WTC11 (cell line): ENCODE measurements at regions not wholly inside any gene's neighbourhood (a gene's known extent, or its start where the extent isn't known, plus 50 kb on each side); places are given as distances from the start of the nearest gene placed in this dataset.

ENCODE experiments used
- ATAC-seq: fragments of 200-7000 bp; cut with Tn5 transposase; 2 replicates; pipeline ENCODE4 v1.10.0; 2021; ENCODE audit warnings: mild to moderate bottlenecking, moderate library complexity
- CTCF ChIA-PET: fragments of 300-600 bp; sonication (Branson Sonifier 250); formaldehyde crosslinking; loops from one replicate; lab custom pipeline; 2021; ENCODE audit warnings: antibody characterized with exemption; lab: Charles Lee
- POLR2A ChIA-PET: fragments of 350-600 bp; sonication (Branson Sonifier 250); formaldehyde crosslinking; loops from one replicate; lab custom pipeline; 2021; ENCODE audit warnings: antibody characterized with exemption; lab: Charles Lee
- DNase-seq: peaks from one replicate; pipeline ENCODE4 v3.0.0; 2021; ENCODE audit warnings: low spot score
- H3K27ac Mint-ChIP-seq: 2 replicates; pipeline ENCODE4 v1.8.0; 2021; ENCODE audit warnings: mixed read lengths
- H3K27me3 Mint-ChIP-seq: 2 replicates; pipeline ENCODE4 v1.8.0; 2021; ENCODE audit warnings: low read depth, mild to moderate bottlenecking, moderate library complexity, mixed read lengths
- H3K36me3 Mint-ChIP-seq: 2 replicates; pipeline ENCODE4 v1.8.0; 2021; ENCODE audit warnings: mixed read lengths
- H3K4me1 Mint-ChIP-seq: 2 replicates; pipeline ENCODE4 v1.8.0; 2022; ENCODE audit warnings: mixed read lengths
- H3K4me3 Mint-ChIP-seq: 2 replicates; pipeline ENCODE4 v1.8.0; 2021; ENCODE audit warnings: mild to moderate bottlenecking, moderate library complexity, mixed read lengths
- H3K9me3 Mint-ChIP-seq: 2 replicates; pipeline ENCODE4 v1.8.0; 2021; ENCODE audit warnings: mixed read lengths
- ATF6 ChIP-seq: sonication (generic); formaldehyde crosslinking; IDR thresholded peaks from 2 replicates; pipeline ENCODE4 v1.8.1; 2023; ENCODE audit warnings: mild to moderate bottlenecking, missing genetic modification reagents
- CDX4 ChIP-seq: fragments of 250-450 bp; sonication (Bioruptor Pico); IDR thresholded peaks from 2 replicates; pipeline ENCODE4 v1.9.0; 2021; ENCODE audit warnings: moderate library complexity, mild to moderate bottlenecking, inconsistent platforms, borderline replicate concordance
- E2F4 ChIP-seq: sonication (generic); formaldehyde crosslinking; IDR thresholded peaks from 2 replicates; pipeline ENCODE4 v1.8.1; 2022; ENCODE audit warnings: low read depth, mild to moderate bottlenecking, moderate library complexity, missing genetic modification reagents, borderline replicate concordance
- FOXK1 ChIP-seq: sonication (generic); formaldehyde crosslinking; IDR thresholded peaks from 2 replicates; pipeline ENCODE4 v1.8.0; 2022; ENCODE audit warnings: mild to moderate bottlenecking, moderate library complexity, missing genetic modification reagents
- GRHL2 ChIP-seq: fragments of 250-450 bp; sonication (Bioruptor Pico); IDR thresholded peaks from 2 replicates; pipeline ENCODE4 v1.8.0; 2022; ENCODE audit warnings: mild to moderate bottlenecking, moderate library complexity; ENCODE audit not compliant: insufficient replicate concordance, severe bottlenecking
- IRF1 ChIP-seq: sonication (generic); formaldehyde crosslinking; IDR thresholded peaks from 2 replicates; pipeline ENCODE4 v1.8.0; 2023; ENCODE audit warnings: missing genetic modification reagents
- MAX ChIP-seq: sonication (generic); formaldehyde crosslinking; IDR thresholded peaks from 2 replicates; pipeline ENCODE4 v1.8.0; 2022; ENCODE audit warnings: mild to moderate bottlenecking, missing genetic modification reagents
- MYBL2 ChIP-seq: sonication (generic); formaldehyde crosslinking; IDR thresholded peaks from 2 replicates; pipeline ENCODE4 v1.8.1; 2023; ENCODE audit warnings: mild to moderate bottlenecking, moderate library complexity, missing genetic modification reagents
- NFE2L1 ChIP-seq: sonication (generic); formaldehyde crosslinking; IDR thresholded peaks from 2 replicates; pipeline ENCODE4 v1.8.1; 2023; ENCODE audit warnings: missing genetic modification reagents
- NR1H2 ChIP-seq: sonication (generic); formaldehyde crosslinking; IDR thresholded peaks from 2 replicates; pipeline ENCODE4 v1.9.0; 2021; ENCODE audit warnings: mild to moderate bottlenecking, moderate library complexity, missing genetic modification reagents
- SMAD4 ChIP-seq: sonication (generic); formaldehyde crosslinking; IDR thresholded peaks from 2 replicates; pipeline ENCODE4 v1.8.0; 2022; ENCODE audit warnings: mild to moderate bottlenecking, missing genetic modification reagents
- SOX15 ChIP-seq: fragments of 250-450 bp; sonication (Bioruptor Pico); IDR thresholded peaks from 2 replicates; pipeline ENCODE4 v1.9.0; 2021; ENCODE audit warnings: mild to moderate bottlenecking
- STAT6 ChIP-seq: sonication (generic); formaldehyde crosslinking; conservative IDR thresholded peaks from 2 replicates; pipeline ENCODE4 v1.8.1; 2023; ENCODE audit warnings: mild to moderate bottlenecking, low read depth, missing genetic modification reagents, moderate library complexity
- ZNF281 ChIP-seq: sonication (generic); formaldehyde crosslinking; IDR thresholded peaks from 2 replicates; pipeline ENCODE4 v1.8.0; 2023; ENCODE audit warnings: mild to moderate bottlenecking, missing genetic modification reagents
- ZNF512 ChIP-seq: sonication (generic); formaldehyde crosslinking; IDR thresholded peaks from 2 replicates; pipeline ENCODE4 v1.8.1; 2022; ENCODE audit warnings: missing genetic modification reagents, borderline replicate concordance
- ZNF671 ChIP-seq: fragments of 250-450 bp; sonication (Bioruptor Pico); IDR thresholded peaks from 2 replicates; pipeline ENCODE4 v1.8.0; 2021; ENCODE audit warnings: mild to moderate bottlenecking

GRCh38 chr10:42419789-42420188 lies 218.6 kb downstream of the ZNF33B start:
- ATAC-seq (no peak), DNase-seq (no peak)
- Mint-ChIP-seq H3K4me3 (no peak overlapping the region), H3K4me1 (0 out of 2 replicates have a peak, but pooled peaks cover 6% of the 10 kb centered on the region), H3K36me3 (peaks cover 47% of the 10 kb centered on the region), H3K9me3 (peaks cover 70% of the 10 kb centered on the region), H3K27ac (no peak overlapping the region), H3K27me3 (peaks cover 16% of the 10 kb centered on the region)
- POLR2A ChIA-PET = no interaction called here
- CTCF ChIA-PET = no interaction called here
- TF ChIP-seq MAX (no peak), NR1H2 (no peak), GRHL2 (CRISPR knock-in tag) (no peak), ZNF281 (CRISPR knock-in tag) (no peak), ZNF671 (CRISPR knock-in tag) (no peak), ZNF512 (no peak), CDX4 (no peak)

GRCh38 chr10:42380926-42381547 lies 257.3 kb downstream of the ZNF33B start:
- peaks cover 67% of the 10 kb centered on the region for H3K9me3 Mint-ChIP-seq
- no peak for ATAC-seq

More at GRCh38 chr10:42380926-42381547, 257.3 kb downstream of the ZNF33B start:
- Mint-ChIP-seq H3K4me3 (no peak overlapping the region), H3K27me3 (peaks cover 19% of the 10 kb centered on the region), H3K27ac (no peak overlapping the region; the same call in 1 of the 2 replicates), H3K36me3 (peaks cover 57% of the 10 kb centered on the region), H3K4me1 (peaks cover 34% of the 10 kb centered on the region)
- CTCF ChIA-PET = no interaction called here
- POLR2A ChIA-PET = no interaction called here
- no peak for TF ChIP-seq STAT6 (CRISPR knock-in tag)
- no peak for TF ChIP-seq FOXK1 (CRISPR knock-in tag)
- TF ChIP-seq SMAD4 = no peak
- TF ChIP-seq ZNF512 = no peak
- TF ChIP-seq SOX15 (CRISPR knock-in tag) = no peak
- no peak for TF ChIP-seq MYBL2 (CRISPR knock-in tag)
- TF ChIP-seq NFE2L1 (CRISPR knock-in tag) = no peak
- no peak for TF ChIP-seq ATF6 (CRISPR knock-in tag)
- TF ChIP-seq E2F4 (CRISPR knock-in tag) = no peak
- no peak for TF ChIP-seq IRF1
- DNase-seq = no peak
